ENCODE measurements at regions not wholly inside any gene's neighbourhood (a gene's known extent, or its start where the extent isn't known, plus 50 kb on each side); places are given as distances from the start of the nearest gene placed in this dataset.

- H3K4me3 ChIP-seq (replicated peaks; ENCODE audit: low read depth, low read length): no peak overlapping the region
- DNase-seq (ENCODE audit: extremely low read depth, low read depth): no peak
- no peak for TF ChIP-seq CTCF (IDR thresholded peaks at IDR 0.05; ENCODE audit: low read depth, low read length, missing control alignments)
These were observed 150.8 kb downstream of the RBMX2 start for GRCh38 chrX:130552444-130553073.

- DNase-seq (ENCODE audit: extremely low read depth, low read depth): peak; percentile 88
- no peak for TF ChIP-seq CTCF (IDR thresholded peaks at IDR 0.05; ENCODE audit: low read depth, low read length, missing control alignments)
- no peak overlapping the region for H3K4me3 ChIP-seq (replicated peaks; ENCODE audit: low read depth, low read length)
These were observed 153.6 kb downstream of the RBMX2 start for GRCh38 chrX:130555341-130555740.

- TF ChIP-seq CTCF (IDR thresholded peaks at IDR 0.05; ENCODE audit: low read depth, low read length, missing control alignments): no peak
- no peak overlapping the region for H3K4me3 ChIP-seq (replicated peaks; ENCODE audit: low read depth, low read length)
- no peak for DNase-seq (ENCODE audit: extremely low read depth, low read depth)
These were observed 154.0 kb downstream of the RBMX2 start for GRCh38 chrX:130555757-130556156.

DNA sequence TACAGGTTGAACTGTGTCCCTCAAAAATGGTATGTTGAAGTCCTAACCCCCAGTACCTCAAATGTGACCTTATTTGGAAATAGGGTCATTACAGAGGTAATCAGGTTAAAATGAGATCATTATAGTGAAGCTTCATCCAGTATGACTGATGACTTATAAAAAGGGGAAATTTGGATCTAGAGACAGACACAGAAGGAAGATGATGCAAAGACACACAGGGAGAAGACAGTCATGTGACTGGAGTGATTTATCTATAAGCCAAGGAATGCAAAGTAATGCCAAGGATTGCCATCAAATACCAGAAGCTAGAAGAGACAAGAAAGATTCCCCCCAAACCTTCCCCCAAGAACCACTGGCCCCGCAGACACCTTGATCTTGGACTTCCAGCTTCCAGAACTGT lies 155.2 kb downstream of the RBMX2 start:
- no peak for DNase-seq (ENCODE audit: extremely low read depth, low read depth)
- no peak for TF ChIP-seq CTCF (IDR thresholded peaks at IDR 0.05; ENCODE audit: low read depth, low read length, missing control alignments)
- H3K4me3 ChIP-seq (replicated peaks; ENCODE audit: low read depth, low read length): no peak overlapping the region

DNA sequence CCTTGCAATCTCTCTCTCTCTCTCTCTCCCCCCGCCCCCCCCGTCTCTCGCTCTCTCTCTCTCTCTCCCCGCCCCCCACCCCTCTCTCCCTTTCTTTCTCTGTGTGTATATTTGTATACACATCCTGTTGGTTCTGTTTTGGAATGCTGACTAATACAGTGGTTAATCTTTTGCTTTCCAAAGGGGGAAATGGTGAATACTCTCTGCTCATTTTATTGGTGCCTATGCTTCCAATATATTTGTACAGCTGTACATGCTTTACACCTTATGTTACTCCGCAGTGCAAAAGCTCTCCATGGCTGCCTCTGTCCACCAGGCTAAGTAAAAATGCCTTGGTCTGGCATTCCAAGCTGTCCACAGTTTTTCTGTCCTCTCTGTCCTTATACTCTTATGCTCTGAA lies 158.8 kb downstream of the RBMX2 start:
- TF ChIP-seq CTCF (IDR thresholded peaks at IDR 0.05; ENCODE audit: low read depth, low read length, missing control alignments): no peak
- no peak overlapping the region for H3K4me3 ChIP-seq (replicated peaks; ENCODE audit: low read depth, low read length)
- DNase-seq (ENCODE audit: extremely low read depth, low read depth): no peak

- H3K4me3 ChIP-seq (replicated peaks; ENCODE audit: low read depth, low read length): no peak overlapping the region
- TF ChIP-seq CTCF (IDR thresholded peaks at IDR 0.05; ENCODE audit: low read depth, low read length, missing control alignments): no peak
- DNase-seq (ENCODE audit: extremely low read depth, low read depth): no peak
These were observed 160.1 kb downstream of the RBMX2 start for GRCh38 chrX:130561930-130562329.

GRCh38 chrX:130563476-130563875 lies 161.7 kb downstream of the RBMX2 start:
- no peak for TF ChIP-seq CTCF (IDR thresholded peaks at IDR 0.05; ENCODE audit: low read depth, low read length, missing control alignments)
- H3K4me3 ChIP-seq (replicated peaks; ENCODE audit: low read depth, low read length): no peak overlapping the region
- no peak for DNase-seq (ENCODE audit: extremely low read depth, low read depth)
